Cardiac muscle cell (in vitro differentiated cells and primary cell): ENCODE measurements at regions not wholly inside any gene's neighbourhood (a gene's known extent, or its start where the extent isn't known, plus 50 kb on each side); places are given as distances from the start of the nearest gene placed in this dataset.

Experiments used
- DNase-seq, 2 donors: peaks; one replicate each; pipeline versions ENCODE4 v3.0.0 to v3.0.0-alpha.2; 2010 to 2017; ENCODE audit warnings: low read depth in 1 of 2, low spot score in 1 of 2
- H3K27ac ChIP-seq: fragments of 200-600 bp; sonication (generic); 2 replicates; pipeline ENCODE4 v1.5.1; 2016
- H3K27me3 ChIP-seq: fragments of 200-600 bp; sonication (generic); 2 replicates; pipeline ENCODE4 v1.6.0; 2016; ENCODE audit warnings: control low read depth
- H3K36me3 ChIP-seq: fragments of 200-600 bp; sonication (generic); 2 replicates; pipeline ENCODE4 v1.5.1; 2016; ENCODE audit warnings: control low read depth
- H3K4me1 ChIP-seq: fragments of 200-600 bp; sonication (generic); 2 replicates; pipeline ENCODE4 v1.8.1; 2017; ENCODE audit warnings: low read depth, mild to moderate bottlenecking, mixed run types
- H3K4me3 ChIP-seq: fragments of 200-600 bp; sonication (generic); 2 replicates; pipeline ENCODE4 v1.5.1; 2016; ENCODE audit warnings: mild to moderate bottlenecking
- H3K9me3 ChIP-seq: fragments of 200-600 bp; sonication (generic); 2 replicates; pipeline ENCODE4 v1.5.1; 2017; ENCODE audit warnings: low read depth, mild to moderate bottlenecking, control low read depth
- CTCF ChIP-seq: IDR thresholded peaks from 2 replicates; pipeline ENCODE4 v1.5.1; 2012; ENCODE audit warnings: low read depth, mild to moderate bottlenecking, low read length

GRCh38 chr11:123362941-123363340 lies 67.1 kb upstream of the GRAMD1B start:
- Histone ChIP-seq H3K4me3 (no peak overlapping the region), H3K4me1 (peaks cover 25% of the 10 kb centered on the region), H3K9me3 (no peaks in the 10 kb centered on the region), H3K27ac (no peak overlapping the region), H3K36me3 (no peaks in the 10 kb centered on the region), H3K27me3 (peaks cover 36% of the 10 kb centered on the region)
- no peak for TF ChIP-seq CTCF
- DNase-seq = peak in 1 of 2 donors; percentile 24

- no peak for TF ChIP-seq CTCF
- DNase-seq = no peak
- Histone ChIP-seq H3K27me3 (peaks cover 44% of the 10 kb centered on the region), H3K4me3 (no peak overlapping the region), H3K4me1 (peaks cover 25% of the 10 kb centered on the region), H3K9me3 (no peaks in the 10 kb centered on the region), H3K36me3 (no peaks in the 10 kb centered on the region), H3K27ac (no peak overlapping the region)
These were observed 67.9 kb upstream of the GRAMD1B start for GRCh38 chr11:123362186-123362585.

- TF ChIP-seq CTCF = no peak
- Histone ChIP-seq H3K9me3 (no peaks in the 10 kb centered on the region), H3K27me3 (peaks cover 53% of the 10 kb centered on the region), H3K36me3 (no peaks in the 10 kb centered on the region), H3K4me1 (peaks cover 25% of the 10 kb centered on the region), H3K4me3 (no peak overlapping the region), H3K27ac (no peak overlapping the region)
- no peak for DNase-seq
These were observed 69.0 kb upstream of the GRAMD1B start for GRCh38 chr11:123361110-123361509.

- Histone ChIP-seq H3K4me3 (no peak overlapping the region), H3K4me1 (peaks cover 25% of the 10 kb centered on the region), H3K36me3 (no peaks in the 10 kb centered on the region), H3K27ac (no peak overlapping the region), H3K27me3 (peaks cover 53% of the 10 kb centered on the region), H3K9me3 (no peaks in the 10 kb centered on the region)
- no peak for DNase-seq
- TF ChIP-seq CTCF = no peak
These were observed 69.7 kb upstream of the GRAMD1B start for GRCh38 chr11:123360267-123360936.

- DNase-seq = peak; percentile 27 to 60
- TF ChIP-seq CTCF = peak; percentile 24
- H3K36me3 ChIP-seq = no peaks in the 10 kb centered on the region
- no peak overlapping the region for H3K27ac ChIP-seq
- no peaks in the 10 kb centered on the region for H3K9me3 ChIP-seq
- H3K4me3 ChIP-seq = peak overlapping the region; percentile 62
- peaks cover 11% of the 10 kb centered on the region for H3K4me1 ChIP-seq
- H3K27me3 ChIP-seq = peaks cover 53% of the 10 kb centered on the region
These were observed 71.9 kb upstream of the GRAMD1B start for GRCh38 chr11:123357990-123358827.
